Fibroblast of the aortic adventitia (primary cell): ENCODE measurements at regions not wholly inside any gene's neighbourhood (a gene's known extent, or its start where the extent isn't known, plus 50 kb on each side); places are given as distances from the start of the nearest gene placed in this dataset.

Experiments
- DNase-seq: peaks from one replicate; pipeline ENCODE4 v3.0.0-alpha.2; 2010; ENCODE audit warnings: low read depth
- H3K4me3 ChIP-seq: 2 replicates; pipeline ENCODE4 v1.5.1; 2011; ENCODE audit warnings: low read depth, mild to moderate bottlenecking, control low read depth, low read length, moderate library complexity
- CTCF ChIP-seq: IDR thresholded peaks from 2 replicates; pipeline ENCODE4 v1.5.1; 2011; ENCODE audit warnings: mild to moderate bottlenecking, low read length, control low read depth, inconsistent platforms; ENCODE audit not compliant: insufficient read depth

GRCh38 chrX:145475725-145476124 is 228.4 kb downstream of the SPANXN1 start:
- no peak for DNase-seq
- no peak overlapping the region for H3K4me3 ChIP-seq
- no peak for TF ChIP-seq CTCF

DNA sequence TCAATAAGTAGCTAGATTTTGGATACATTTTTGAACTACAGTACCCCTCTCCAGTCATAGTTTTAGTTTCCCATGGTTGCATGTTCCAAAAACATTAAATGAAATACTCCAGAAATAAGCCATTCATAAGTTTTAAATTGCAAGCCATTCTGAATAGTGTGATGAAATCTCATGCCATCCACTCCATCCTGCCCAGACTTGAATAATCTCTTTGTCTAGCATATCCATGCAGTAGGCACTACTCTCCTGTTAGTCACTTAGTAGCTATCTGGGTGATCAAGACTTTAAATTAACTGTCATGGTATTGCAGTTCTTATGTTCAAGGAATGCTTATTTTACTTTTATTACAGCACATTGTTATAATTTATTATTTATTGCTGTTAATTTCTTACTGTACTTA is 237.4 kb downstream of the SPANXN1 start:
- no peak overlapping the region for H3K4me3 ChIP-seq
- TF ChIP-seq CTCF: no peak
- no peak for DNase-seq

GRCh38 chrX:145502670-145503069 is 255.4 kb downstream of the SPANXN1 start:
- no peak for DNase-seq
- TF ChIP-seq CTCF: no peak
- H3K4me3 ChIP-seq: no peak overlapping the region

DNA sequence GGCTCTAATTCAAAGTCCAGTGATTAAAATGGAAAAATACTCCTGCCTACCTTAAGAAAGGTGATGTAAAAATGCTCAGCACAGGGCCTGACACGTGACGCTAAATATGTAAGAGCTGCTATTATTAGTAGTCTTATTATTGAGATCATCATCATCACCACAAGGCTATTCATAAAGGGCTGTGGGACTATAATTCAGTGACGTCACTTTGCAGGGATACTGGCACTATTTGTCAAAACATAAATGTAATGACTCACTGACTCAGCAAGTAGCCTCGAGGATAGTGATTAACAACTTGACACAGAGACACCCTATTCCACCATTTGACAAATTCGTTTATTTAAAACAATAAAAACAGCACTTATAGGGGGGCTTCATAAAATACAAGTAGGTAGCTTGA is 258.9 kb downstream of the SPANXN1 start:
- H3K4me3 ChIP-seq: no peak overlapping the region
- DNase-seq: no peak
- TF ChIP-seq CTCF: no peak

DNA sequence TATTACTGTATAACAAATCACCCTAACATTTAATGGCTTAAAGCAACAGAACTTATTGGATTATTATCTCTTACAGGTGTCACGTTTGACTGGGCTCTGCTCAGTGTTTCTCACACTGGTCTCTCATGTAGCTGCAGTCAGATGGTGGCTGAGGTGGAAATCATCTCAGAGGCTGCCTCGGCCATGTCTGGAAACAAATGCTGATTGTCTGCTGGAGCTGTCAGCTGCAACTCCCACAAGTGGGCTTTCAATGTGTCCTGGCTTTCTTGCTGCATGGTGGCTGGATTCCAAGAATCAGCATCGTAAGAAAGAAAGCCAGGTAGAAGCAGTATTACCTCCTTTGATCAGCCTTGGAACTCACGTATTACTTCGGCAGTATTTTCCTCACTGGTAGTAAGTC is 277.6 kb downstream of the SPANXN1 start:
- no peak for TF ChIP-seq CTCF
- no peak for DNase-seq

DNA sequence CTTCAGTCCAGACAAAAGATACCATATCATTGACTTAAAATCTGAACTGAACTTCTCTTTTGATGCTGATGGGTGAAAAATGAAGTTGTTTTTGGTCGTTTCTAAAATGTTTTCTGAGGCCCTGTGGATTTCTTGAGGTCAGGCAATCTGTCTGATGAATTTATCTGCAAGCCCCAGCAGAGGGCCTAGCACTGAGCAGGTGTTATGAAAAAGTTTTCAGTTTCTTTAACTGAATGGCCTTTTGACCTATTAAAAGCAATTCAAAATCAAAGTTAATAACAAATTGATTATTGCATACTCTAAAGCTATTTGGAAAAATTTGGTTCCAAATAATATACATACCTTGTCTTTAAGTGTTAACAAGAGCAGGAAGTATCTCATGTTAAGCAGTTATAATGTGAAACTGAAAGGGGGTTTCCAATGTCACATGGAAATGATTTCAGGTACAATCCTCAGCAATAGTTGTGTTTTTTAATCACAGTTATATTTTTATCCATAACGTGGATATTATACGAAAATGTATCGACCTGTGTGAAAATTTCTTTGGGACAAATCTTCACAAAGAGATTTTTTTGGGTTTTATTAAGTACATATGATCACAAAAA is 285.0 kb downstream of the SPANXN1 start:
- DNase-seq: no peak
- no peak for TF ChIP-seq CTCF
- H3K4me3 ChIP-seq: no peak overlapping the region

More for the DNA sequence above, 277.6 kb downstream of the SPANXN1 start:
- H3K4me3 ChIP-seq: no peak overlapping the region

DNA sequence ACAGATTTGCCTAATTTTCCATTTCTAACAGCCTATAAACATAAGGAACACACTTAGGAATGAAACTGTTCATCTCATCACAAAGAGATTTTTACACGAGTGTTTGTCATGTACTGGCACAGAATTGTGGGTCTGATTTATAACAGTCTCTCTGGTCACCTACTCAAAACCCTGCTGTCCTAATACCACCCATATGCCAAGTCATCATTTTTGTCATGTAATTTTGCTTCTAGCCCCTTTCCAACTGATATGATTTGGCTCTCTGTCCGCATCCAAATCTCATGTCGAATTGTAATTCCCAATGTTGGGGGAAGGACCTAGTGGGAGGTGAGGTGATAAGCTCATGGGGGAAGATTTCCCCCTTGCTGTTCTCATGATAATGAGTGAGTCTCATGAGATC is 284.1 kb upstream of the SLITRK2 start:
- H3K4me3 ChIP-seq: no peak overlapping the region
- DNase-seq: no peak
- no peak for TF ChIP-seq CTCF
